Activated CD8-positive, alpha-beta T cell treated with anti-CD3 and anti-CD28 coated beads for 36 hours (primary cell): ENCODE measurements at regions not wholly inside any gene's neighbourhood (a gene's known extent, or its start where the extent isn't known, plus 50 kb on each side); places are given as distances from the start of the nearest gene placed in this dataset.

ENCODE experiments used
- ATAC-seq: fragments of 200-7000 bp; cut with Tn5 transposase; one replicate; pipeline ENCODE4 v1.10.0; 2021; ENCODE audit warnings: mild to moderate bottlenecking, moderate library complexity
- CTCF ChIA-PET: fragments of 350-600 bp; sonication (Branson Sonifier 250); formaldehyde crosslinking; loops from one replicate; lab custom pipeline; 2021; ENCODE audit warnings: antibody characterized with exemption; lab: Charles Lee
- POLR2A ChIA-PET: fragments of 350-600 bp; sonication (Branson Sonifier 250); formaldehyde crosslinking; loops from one replicate; lab custom pipeline; 2021; ENCODE audit warnings: antibody characterized with exemption; lab: Charles Lee
- DNase-seq: peaks from one replicate; pipeline ENCODE4 v3.0.0-alpha.2; 2020
- H3K27ac Mint-ChIP-seq: one replicate; pipeline ENCODE4 v1.8.0; 2021; ENCODE audit warnings: mild to moderate bottlenecking, mixed read lengths
- H3K27me3 Mint-ChIP-seq: one replicate; pipeline ENCODE4 v1.8.0; 2021; ENCODE audit warnings: mixed read lengths
- H3K36me3 Mint-ChIP-seq: one replicate; pipeline ENCODE4 v1.8.0; 2021; ENCODE audit warnings: low read depth, mixed read lengths
- H3K4me1 Mint-ChIP-seq: one replicate; pipeline ENCODE4 v1.8.0; 2021; ENCODE audit warnings: low read depth, mixed read lengths
- H3K4me3 Mint-ChIP-seq: one replicate; pipeline ENCODE4 v1.8.0; 2021; ENCODE audit warnings: mild to moderate bottlenecking, moderate library complexity, mixed read lengths
- H3K9me3 Mint-ChIP-seq: one replicate; pipeline ENCODE4 v1.8.0; 2021; ENCODE audit warnings: mixed read lengths
- intact Hi-C: fragments of 100-400 bp; cut with micrococcal nuclease; formaldehyde crosslinking; loops from one replicate; pipeline ENCODE4 v1.10.0; 2022
- TF ChIP-seq, protein P1 (sequence below): fragments of 200-600 bp; IDR thresholded peaks from one replicate; pipeline ENCODE4 v1.8.0; 2022; ENCODE audit warnings: antibody characterized with exemption, mild to moderate bottlenecking

DNA sequence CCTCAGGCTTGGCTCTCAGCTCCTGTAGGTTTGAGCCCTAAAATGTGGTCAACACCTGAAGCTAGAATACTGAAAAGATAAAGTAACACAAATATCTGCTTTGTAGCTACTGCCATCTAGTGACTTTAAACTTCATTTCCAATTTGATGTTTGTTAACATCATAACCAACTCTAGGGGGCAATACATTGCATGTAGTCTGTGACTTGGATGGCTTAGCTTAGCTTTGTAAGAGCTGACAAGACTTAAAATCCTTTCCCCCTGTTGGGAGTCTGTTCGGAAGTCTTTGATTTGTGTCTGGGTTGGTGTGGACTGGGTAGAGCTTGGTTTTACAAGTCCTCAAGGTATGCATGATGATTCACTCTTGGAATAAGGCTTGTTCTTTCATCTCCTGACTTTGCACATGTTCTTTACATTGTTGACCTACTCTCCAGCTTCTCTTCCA lies 51.7 kb downstream of the SCN11A start:
- TF ChIP-seq, protein P1, sequence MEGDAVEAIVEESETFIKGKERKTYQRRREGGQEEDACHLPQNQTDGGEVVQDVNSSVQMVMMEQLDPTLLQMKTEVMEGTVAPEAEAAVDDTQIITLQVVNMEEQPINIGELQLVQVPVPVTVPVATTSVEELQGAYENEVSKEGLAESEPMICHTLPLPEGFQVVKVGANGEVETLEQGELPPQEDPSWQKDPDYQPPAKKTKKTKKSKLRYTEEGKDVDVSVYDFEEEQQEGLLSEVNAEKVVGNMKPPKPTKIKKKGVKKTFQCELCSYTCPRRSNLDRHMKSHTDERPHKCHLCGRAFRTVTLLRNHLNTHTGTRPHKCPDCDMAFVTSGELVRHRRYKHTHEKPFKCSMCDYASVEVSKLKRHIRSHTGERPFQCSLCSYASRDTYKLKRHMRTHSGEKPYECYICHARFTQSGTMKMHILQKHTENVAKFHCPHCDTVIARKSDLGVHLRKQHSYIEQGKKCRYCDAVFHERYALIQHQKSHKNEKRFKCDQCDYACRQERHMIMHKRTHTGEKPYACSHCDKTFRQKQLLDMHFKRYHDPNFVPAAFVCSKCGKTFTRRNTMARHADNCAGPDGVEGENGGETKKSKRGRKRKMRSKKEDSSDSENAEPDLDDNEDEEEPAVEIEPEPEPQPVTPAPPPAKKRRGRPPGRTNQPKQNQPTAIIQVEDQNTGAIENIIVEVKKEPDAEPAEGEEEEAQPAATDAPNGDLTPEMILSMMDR = peak; percentile 84
- no peak overlapping the region for H3K4me3 Mint-ChIP-seq
- no peaks in the 10 kb centered on the region for H3K36me3 Mint-ChIP-seq
- peaks cover 3% of the 10 kb centered on the region for H3K27me3 Mint-ChIP-seq
- H3K27ac Mint-ChIP-seq = no peak overlapping the region
- no peaks in the 10 kb centered on the region for H3K4me1 Mint-ChIP-seq
- DNase-seq (no peak), ATAC-seq (peak; percentile 64)
- H3K9me3 Mint-ChIP-seq = no peaks in the 10 kb centered on the region
- ChIA-PET CTCF (interaction anchor here (0.6 to 4.4 kb wide), 65 partner anchors 9 to 503 kb away, joined by 3 to 25 read pairs (median 4); no protein-coding TSS in a partner anchor), POLR2A (no interaction called here)
- intact Hi-C loops = no loop called here

DNA sequence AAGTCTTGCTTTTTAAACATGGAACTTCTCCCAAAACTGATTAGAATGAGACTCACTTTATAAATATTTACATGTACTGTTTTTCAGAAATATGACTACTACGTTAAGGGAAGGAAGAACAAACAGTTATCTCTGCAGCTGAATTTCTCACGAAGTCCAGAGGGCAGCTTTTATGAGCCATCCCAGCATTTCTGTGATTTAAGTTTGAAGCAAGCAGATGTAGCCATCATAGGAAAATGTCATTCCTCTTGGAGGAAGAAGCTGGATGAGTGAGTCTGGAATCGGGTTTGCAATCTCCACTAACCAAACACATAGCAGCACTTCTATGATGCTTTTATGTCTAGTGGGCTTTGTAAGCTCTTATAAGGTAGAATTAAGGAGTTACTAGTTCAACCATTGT lies 53.7 kb downstream of the SCN11A start:
- Mint-ChIP-seq H3K27me3 (peaks cover 3% of the 10 kb centered on the region), H3K4me1 (no peaks in the 10 kb centered on the region), H3K4me3 (no peak overlapping the region), H3K36me3 (no peaks in the 10 kb centered on the region), H3K27ac (no peak overlapping the region), H3K9me3 (no peaks in the 10 kb centered on the region)
- intact Hi-C loops = loop anchor here (10.0 kb wide), 2 partner anchors 263 to 343 kb away; no protein-coding TSS in a partner anchor
- DNase-seq (no peak), ATAC-seq (no peak)
- TF ChIP-seq, protein P1 = no peak
- ChIA-PET CTCF (no interaction called here), POLR2A (no interaction called here)

DNA sequence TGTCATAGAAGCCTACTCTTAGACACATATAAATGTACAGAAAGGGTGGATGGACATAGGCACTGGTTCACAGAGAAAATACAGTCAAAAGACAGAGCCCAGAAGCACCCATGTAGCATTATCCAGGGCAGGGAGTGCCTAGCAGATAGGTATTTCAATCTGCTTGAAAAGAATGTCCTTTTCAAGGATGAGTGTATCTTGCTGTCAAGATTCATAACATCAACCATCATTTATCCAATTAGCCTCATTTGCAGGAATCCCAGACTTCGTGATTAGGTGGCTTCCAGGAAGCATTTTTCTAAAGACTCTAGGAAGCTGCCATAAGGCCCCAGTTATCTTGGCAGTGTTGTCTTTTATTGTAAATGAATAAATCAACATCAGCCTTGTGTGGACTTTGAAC lies 55.6 kb downstream of the SCN11A start:
- intact Hi-C loops = loop anchor here (10.0 kb wide), 2 partner anchors 261 to 341 kb away; no protein-coding TSS in a partner anchor
- ChIA-PET CTCF (no interaction called here), POLR2A (no interaction called here)
- Mint-ChIP-seq H3K4me3 (no peak overlapping the region), H3K4me1 (no peaks in the 10 kb centered on the region), H3K27me3 (peaks cover 3% of the 10 kb centered on the region), H3K27ac (no peak overlapping the region), H3K36me3 (no peaks in the 10 kb centered on the region), H3K9me3 (no peaks in the 10 kb centered on the region)
- TF ChIP-seq, protein P1 = no peak
- DNase-seq = no peak
- ATAC-seq = no peak

DNA sequence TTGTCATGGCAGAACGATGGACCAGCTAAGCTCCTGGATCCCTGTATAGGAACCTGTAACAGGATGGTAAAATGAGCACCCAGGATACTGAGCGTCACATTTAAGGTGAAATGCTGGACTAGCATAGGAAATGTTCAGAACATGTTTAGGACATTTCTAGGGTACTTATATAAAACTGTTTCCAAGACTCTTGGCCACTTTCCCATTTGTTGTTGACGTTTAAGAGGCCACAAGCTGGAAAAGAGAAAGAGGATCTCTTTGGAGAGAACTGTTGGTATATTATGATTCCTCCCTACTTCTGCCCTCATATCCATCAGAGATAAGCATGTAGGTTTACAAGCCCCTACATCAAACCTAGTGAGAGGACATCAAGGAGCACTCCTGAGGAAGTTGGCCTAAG lies 57.5 kb downstream of the SCN11A start:
- ATAC-seq = no peak
- Mint-ChIP-seq H3K4me3 (no peak overlapping the region), H3K36me3 (no peaks in the 10 kb centered on the region), H3K27me3 (peaks cover 3% of the 10 kb centered on the region), H3K27ac (no peak overlapping the region), H3K9me3 (no peaks in the 10 kb centered on the region), H3K4me1 (no peaks in the 10 kb centered on the region)
- POLR2A ChIA-PET = no interaction called here
- intact Hi-C loops = loop anchor here (10.0 kb wide), 2 partner anchors 259 to 339 kb away; no protein-coding TSS in a partner anchor
- no peak for DNase-seq
- CTCF ChIA-PET = interaction anchor here (1.7 kb wide), 1 partner anchor 33 kb away, joined by 6 read pairs; no protein-coding TSS in a partner anchor
- TF ChIP-seq, protein P1 = no peak

DNA sequence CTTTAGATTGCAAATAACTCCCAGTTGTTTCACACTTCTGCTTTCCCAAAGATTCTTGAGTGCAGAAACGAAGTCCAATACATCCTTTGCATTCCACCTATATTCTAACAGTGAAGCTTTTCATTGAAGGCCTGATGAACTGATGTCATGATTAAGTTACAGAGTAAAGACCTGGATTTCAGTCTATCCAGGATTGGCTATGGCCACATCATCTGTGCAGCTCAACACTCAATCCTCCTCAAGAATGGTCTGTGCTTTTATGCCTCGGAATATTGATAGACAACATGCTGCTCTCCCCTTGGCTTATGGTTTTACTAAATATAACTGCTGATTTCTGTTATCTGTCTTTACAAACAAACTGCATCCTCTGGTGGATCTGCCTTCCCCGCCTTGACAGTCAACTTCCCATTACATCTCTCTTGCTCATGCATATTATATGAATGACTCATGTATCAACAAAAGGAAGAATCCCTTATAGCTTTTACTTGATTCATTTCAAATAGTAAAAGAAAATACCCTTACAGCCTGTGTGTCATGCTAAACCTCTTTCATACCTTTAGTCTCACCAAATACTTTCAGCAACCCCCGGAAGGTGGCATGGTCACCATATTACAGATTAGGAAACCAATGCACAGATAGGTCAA lies 59.5 kb downstream of the SCN11A start:
- Mint-ChIP-seq H3K36me3 (no peaks in the 10 kb centered on the region), H3K4me3 (no peak overlapping the region), H3K27ac (no peak overlapping the region), H3K4me1 (no peaks in the 10 kb centered on the region), H3K27me3 (peaks cover 6% of the 10 kb centered on the region), H3K9me3 (no peaks in the 10 kb centered on the region)
- intact Hi-C loops = loop anchor here (10.0 kb wide), 2 partner anchors 257 to 337 kb away; no protein-coding TSS in a partner anchor
- no peak for ATAC-seq
- no peak for DNase-seq
- TF ChIP-seq, protein P1 = no peak
- POLR2A ChIA-PET = no interaction called here
- CTCF ChIA-PET = interaction anchor here (1.0 to 1.6 kb wide), 4 partner anchors 8 to 471 kb away, joined by 3 to 12 read pairs (median 4); no protein-coding TSS in a partner anchor
